Ovary (tissue), 7 donors: ENCODE measurements at regions not wholly inside any gene's neighbourhood (a gene's known extent, or its start where the extent isn't known, plus 50 kb on each side); places are given as distances from the start of the nearest gene placed in this dataset.

Experiments
- DNase-seq, 5 donors: peaks; one replicate each; pipeline ENCODE4 v3.0.0-alpha.2; 2019 to 2020
- H3K27ac ChIP-seq, 2 donors: fragments of 200-600 bp; one replicate each; pipeline versions ENCODE4 v1.5.1 to v1.8.0; 2019 to 2022
- H3K27me3 ChIP-seq: fragments of 200-600 bp; one replicate; pipeline ENCODE4 v1.8.0; 2022
- H3K36me3 ChIP-seq: fragments of 200-600 bp; sonication (generic); one replicate; pipeline ENCODE4 v1.5.1; 2019
- H3K4me1 ChIP-seq: one replicate; pipeline ENCODE4 v1.8.1; 2013; ENCODE audit warnings: mild to moderate bottlenecking, moderate library complexity; ENCODE audit not compliant: insufficient read depth
- H3K4me3 ChIP-seq: fragments of 200-600 bp; sonication (generic); one replicate; pipeline ENCODE4 v1.5.1; 2017
- H3K9me3 ChIP-seq, 2 donors: fragments of 200-600 bp in 1 of 2; sonication (generic) in 1 of 2; one replicate each; pipeline versions ENCODE4 v1.5.1 to v1.8.1; 2013 to 2019; ENCODE audit warnings: mild to moderate bottlenecking in 1 of 2, moderate library complexity in 1 of 2
- CTCF ChIP-seq, 3 donors: fragments of 450-650 bp in 2 of 3; fragments of 200-600 bp in 1 of 3; IDR thresholded peaks; one replicate each; pipeline versions ENCODE4 v1.5.1 to v1.8.0; 2016 to 2022; ENCODE audit warnings: antibody characterized with exemption in 3 of 3, mild to moderate bottlenecking in 1 of 3
- EP300 ChIP-seq: sonication (generic); formaldehyde crosslinking; IDR thresholded peaks from one replicate; pipeline ENCODE4 v1.6.1; 2017; ENCODE audit warnings: antibody characterized with exemption
- POLR2A ChIP-seq: fragments of 450-650 bp; IDR thresholded peaks from one replicate; pipeline ENCODE4 v1.6.1; 2017; ENCODE audit warnings: antibody characterized with exemption, mild to moderate bottlenecking, moderate library complexity
- WGBS, 3 donors: extraction: QIAGEN DNeasy Blood & Tissue Kit in 1 of 3; methylation state at CpG; one replicate each; pipeline versions ENCODE4 v1.1.5 to v1.1.7; 2013 to 2017; 5-methylcytosine and 5-hydroxymethylcytosine counted together
- intact Hi-C, 4 donors: fragments of 100-400 bp; cut with DNase I; formaldehyde crosslinking; loops; one replicate each; pipeline versions ENCODE4 v1.11.0 to v1.15.1; 2022 to 2023
- donor health status: DM: no; HTN: no; CAD: no; lungs with moderate emphysema.
- donor health status: DM: no; HTN: no; CAD: no.
- donor health status: Bipolar disorder and iron deficiency.
- donor health status: DM: no; HTN: no; CAD: no.
- donor health status: DM: yes; HTN: yes; CAD: no.

DNA sequence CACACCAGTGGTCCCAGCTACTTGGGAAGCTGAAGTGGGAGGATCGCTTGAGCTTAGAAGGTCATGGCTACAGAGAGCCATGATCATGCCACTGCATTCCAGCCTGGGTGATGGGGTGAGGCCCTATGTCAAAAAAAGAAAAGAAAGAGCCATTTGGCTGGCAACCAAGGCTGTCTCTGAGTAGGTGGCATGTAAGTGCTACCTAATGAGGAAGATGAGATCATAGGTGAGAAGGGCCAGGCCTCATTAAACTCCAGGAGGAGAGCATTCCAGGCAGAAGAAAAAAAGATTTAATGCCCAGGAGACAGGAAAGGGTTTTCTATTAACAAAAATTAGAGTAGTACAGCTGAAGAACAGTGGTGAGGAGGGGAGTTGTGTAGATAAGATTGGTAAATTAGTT, 103.4 kb upstream of the ZNF678 start:
- H3K9me3 ChIP-seq = no peaks in the 10 kb centered on the region
- H3K27me3 ChIP-seq = no peaks in the 10 kb centered on the region
- DNase-seq = no peak
- no peak overlapping the region for H3K4me3 ChIP-seq
- TF ChIP-seq CTCF (IDR thresholded peaks at IDR 0.05) (no peak), POLR2A (no peak), EP300 (no peak)
- intact Hi-C loops = no loop called here
- H3K27ac ChIP-seq = no peak overlapping the region
- no peaks in the 10 kb centered on the region for H3K36me3 ChIP-seq
- WGBS, 3 donors = 0 to 91% (median 83%) methylated on average over 1 of the region's 1 CpG
- H3K4me1 ChIP-seq = no peaks in the 10 kb centered on the region

GRCh38 chr1:227459326-227459841, 104.0 kb upstream of the ZNF678 start:
- no peak for DNase-seq
- TF ChIP-seq POLR2A = no peak
- TF ChIP-seq EP300 = no peak
- TF ChIP-seq CTCF (IDR thresholded peaks at IDR 0.05) = no peak

DNA sequence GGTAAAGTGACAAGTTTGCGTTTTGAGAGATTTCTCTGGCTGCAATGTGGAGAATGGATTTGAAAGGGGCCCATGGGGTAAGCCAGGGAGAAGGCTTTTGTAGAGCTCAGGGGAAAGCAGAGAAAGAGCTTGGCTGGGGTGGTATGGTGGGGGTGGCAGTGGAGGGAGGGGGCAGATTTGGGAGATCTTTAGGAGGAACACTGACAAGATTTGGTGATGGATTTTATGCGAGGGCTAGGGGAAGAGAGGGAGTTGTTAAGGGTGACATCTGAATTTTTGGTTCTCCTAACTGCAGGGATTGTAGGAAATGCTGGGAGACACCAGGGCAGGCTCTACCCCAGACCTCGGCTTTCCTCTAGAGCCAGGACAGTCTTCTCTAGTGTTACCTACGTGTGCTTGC, 108.7 kb upstream of the ZNF678 start:
- no peaks in the 10 kb centered on the region for H3K27me3 ChIP-seq
- no peaks in the 10 kb centered on the region for H3K9me3 ChIP-seq
- H3K27ac ChIP-seq = no peak overlapping the region
- WGBS, 3 donors = 59 to 66% (median 63%) methylated on average over 4 of the region's 4 CpGs
- H3K36me3 ChIP-seq = no peaks in the 10 kb centered on the region
- no peak for DNase-seq
- no peaks in the 10 kb centered on the region for H3K4me1 ChIP-seq
- TF ChIP-seq CTCF (IDR thresholded peaks at IDR 0.05) (no peak), POLR2A (no peak), EP300 (no peak)
- no peak overlapping the region for H3K4me3 ChIP-seq
- intact Hi-C loops = no loop called here

More at GRCh38 chr1:227459326-227459841, 104.0 kb upstream of the ZNF678 start:
- Histone ChIP-seq H3K4me1 (no peaks in the 10 kb centered on the region), H3K27ac (no peak overlapping the region), H3K9me3 (no peaks in the 10 kb centered on the region), H3K36me3 (no peaks in the 10 kb centered on the region), H3K4me3 (no peak overlapping the region), H3K27me3 (no peaks in the 10 kb centered on the region)
- intact Hi-C loops = no loop called here

DNA sequence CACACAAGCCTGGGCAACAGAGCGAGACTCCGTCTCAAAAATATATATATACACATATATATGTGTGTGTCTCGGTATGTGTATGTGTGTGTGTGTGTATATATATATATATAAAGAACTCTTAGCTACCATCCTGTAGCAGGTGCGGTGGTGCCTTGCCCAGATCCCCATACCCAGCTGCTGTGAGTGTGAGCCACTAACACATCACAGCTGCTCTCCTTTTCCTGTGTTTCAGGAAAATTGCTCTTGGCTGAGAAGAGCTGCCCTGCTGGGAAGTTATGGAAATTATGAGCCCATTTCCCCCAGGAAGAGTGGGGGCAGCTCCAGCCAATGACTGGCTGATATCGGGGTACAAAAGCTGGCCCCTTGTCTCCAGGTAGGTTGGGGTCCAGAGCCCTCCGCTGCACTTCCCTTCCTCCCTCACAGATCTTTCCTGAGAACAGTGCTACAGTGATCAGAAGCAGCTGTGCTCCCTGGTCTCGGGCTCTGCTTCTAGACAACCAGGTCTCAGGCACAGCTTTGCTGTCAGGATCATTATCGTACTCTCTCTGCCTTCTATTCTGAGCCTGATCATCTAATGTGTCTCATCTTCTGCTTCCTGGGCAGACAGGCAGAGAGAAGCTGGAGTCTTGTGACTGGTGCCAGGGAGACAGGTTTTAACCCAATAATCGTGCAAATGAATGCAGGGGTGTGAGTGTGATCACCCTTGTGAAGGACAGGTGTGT, 109.6 kb upstream of the ZNF678 start:
- H3K4me3 ChIP-seq = no peak overlapping the region
- intact Hi-C loops = no loop called here
- no peaks in the 10 kb centered on the region for H3K27me3 ChIP-seq
- no peak overlapping the region for H3K27ac ChIP-seq
- no peaks in the 10 kb centered on the region for H3K4me1 ChIP-seq
- no peaks in the 10 kb centered on the region for H3K36me3 ChIP-seq
- no peaks in the 10 kb centered on the region for H3K9me3 ChIP-seq
- WGBS, 3 donors = 44 to 57% (median 51%) methylated on average over 9 of the region's 9 CpGs
- TF ChIP-seq POLR2A = no peak
- TF ChIP-seq EP300 = no peak
- TF ChIP-seq CTCF (IDR thresholded peaks at IDR 0.05) = no peak
- DNase-seq = no peak
